ENCODE measurements at regions not wholly inside any gene's neighbourhood (a gene's known extent, or its start where the extent isn't known, plus 50 kb on each side); places are given as distances from the start of the nearest gene placed in this dataset.

DNA sequence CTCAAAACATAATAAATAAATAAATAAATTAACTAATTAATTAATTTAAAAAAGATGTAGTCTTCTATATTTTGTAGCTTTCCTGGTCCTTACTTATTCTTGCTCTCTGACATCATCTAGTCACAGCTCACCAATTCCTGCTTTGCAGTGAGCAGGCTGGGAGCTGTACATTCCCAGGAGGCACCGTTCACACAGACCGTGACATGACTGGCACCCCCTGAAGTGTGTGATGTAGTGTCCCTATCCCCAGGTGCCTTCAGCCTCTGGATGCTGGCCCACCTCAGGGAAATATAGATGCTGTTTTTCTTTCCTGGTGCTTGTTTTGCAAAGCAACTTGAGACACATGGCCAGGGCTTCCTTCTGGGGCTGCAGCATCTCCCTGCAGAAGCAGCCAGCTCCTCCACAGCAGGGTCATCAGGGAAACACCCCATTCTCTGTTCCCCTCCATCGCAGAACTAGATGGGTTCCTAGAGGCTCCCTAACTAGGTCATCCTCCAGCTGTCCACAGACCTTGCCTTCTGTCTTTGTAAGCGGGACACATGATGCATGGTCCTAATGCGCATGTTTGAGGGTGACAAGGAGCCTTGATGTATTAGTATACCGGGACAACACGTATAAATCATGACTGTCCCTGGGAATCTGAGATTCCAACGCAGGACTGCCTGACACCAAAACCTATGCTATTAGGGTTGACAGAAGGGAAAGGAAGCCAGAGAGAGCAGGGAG lies 76.4 kb downstream of the RHOB start:
- no peak for DNase-seq (ENCODE audit: low spot score)

DNA sequence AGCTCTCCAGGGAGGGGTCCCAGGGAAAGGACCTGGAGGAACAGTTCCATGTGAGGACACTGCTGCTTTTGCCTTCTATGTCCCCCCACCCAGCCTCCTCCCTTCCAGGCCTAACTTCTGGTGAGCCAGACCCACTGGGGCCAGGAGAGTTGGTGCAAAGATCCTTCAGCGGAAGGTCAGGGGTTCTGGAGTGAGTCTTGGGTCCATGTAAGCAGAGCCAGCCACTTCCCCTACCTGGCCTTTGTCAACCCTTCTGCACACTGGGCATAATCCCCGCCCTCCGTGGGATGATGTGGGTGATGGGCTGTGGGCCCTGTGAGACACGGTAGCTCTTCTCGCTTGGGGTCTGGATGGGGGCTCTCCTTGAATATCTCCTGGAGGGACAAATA lies 76.9 kb downstream of the RHOB start:
- no peak for DNase-seq (ENCODE audit: low spot score)

DNA sequence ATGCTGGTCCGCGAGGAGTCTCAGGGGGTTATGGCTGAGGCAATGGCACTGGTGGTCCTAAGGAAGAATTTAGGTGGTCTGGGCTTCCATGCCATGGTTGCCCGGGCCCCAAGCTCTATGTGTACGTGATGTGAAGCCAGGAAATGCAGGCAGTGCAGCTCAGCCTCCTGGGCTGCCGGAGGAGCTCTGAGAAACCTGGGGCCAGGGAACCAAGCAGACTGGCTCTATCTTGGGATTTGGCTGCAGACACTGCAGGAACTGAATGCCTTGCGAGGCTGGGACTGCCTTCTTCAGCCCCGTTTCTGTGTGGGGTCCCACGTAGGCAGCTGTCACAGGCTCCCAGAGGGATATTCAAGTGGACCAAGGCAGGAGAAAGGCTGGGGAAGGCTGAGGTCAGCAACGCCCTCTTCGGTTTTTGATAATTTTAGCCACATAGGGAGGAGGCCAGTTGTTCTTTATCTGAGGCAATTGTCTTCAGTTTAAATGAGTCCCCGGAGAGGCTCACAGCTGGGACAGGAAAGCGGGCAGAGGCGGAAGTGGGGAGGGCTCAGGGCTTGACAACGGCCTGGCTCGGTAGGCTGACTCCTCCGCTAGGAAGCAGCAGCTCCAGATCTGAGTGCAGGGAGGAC lies 77.7 kb downstream of the RHOB start:
- no peak for DNase-seq (ENCODE audit: low spot score)

DNA sequence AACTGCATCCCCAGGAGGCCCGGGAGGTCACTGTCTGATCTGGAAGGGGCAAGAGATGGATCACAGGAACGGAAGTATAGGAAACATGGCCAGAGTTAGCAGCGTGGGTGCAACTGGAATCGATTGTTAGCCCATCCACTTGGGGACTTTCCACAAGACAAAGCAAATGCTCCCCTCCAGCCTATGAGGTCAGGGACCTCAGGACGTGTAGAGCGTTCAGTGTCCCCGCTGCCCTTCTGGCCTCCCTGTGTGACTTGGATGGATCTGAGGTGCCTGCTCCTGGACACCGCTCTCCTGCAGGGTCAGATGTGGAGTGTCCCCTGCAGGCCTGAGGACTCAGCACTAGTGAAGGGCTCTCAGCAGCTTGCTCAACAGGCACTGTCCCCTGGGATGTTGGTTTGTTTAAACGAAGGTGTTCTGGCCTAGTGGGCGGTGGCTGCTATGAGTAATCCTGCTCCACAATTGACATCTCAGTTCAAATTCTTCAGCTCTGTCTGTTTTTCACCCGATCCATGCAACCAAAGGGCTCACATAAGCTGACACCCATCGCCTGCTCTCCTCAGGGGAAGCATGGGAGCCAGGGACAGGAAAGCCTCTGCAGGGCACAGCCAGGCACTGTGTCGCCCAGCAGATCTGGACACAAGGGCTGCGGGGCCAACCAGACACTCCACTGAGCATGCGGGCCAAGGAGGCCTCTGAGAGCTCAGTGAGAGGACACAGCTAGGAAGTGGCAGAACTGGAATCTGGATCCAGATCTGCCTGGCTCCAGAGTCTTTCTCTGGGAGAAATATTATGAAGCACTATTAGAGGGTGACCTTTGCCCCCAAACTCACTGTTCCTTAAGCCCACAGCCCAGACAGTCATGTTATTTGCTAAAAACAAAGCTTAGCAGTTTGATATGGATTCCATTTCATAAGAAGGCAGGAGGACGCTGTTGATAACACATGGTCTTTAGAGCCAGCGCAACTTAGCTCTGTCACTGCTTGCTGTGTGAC lies 78.5 kb downstream of the RHOB start:
- DNase-seq (ENCODE audit: low spot score), result peak; percentile 60

DNA sequence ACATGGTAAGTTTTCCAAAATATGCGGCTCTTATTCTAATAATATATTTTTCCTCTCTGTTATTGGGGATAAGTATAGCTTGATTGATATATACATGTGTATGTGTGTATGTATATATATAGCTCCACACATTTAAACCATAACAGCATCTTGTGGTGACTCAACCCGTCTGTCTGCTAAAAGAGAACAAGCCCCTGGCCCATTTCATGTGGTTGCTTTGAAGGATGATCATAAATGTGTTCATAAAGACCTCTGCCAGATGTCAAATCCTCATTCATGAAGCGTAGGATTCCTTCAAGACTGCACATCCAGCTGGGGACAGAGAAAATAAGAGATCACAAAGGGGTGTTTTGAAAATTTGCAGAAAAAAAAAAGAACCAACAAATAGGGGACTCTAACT lies 79.3 kb downstream of the RHOB start:
- DNase-seq (ENCODE audit: low spot score), result no peak

DNA sequence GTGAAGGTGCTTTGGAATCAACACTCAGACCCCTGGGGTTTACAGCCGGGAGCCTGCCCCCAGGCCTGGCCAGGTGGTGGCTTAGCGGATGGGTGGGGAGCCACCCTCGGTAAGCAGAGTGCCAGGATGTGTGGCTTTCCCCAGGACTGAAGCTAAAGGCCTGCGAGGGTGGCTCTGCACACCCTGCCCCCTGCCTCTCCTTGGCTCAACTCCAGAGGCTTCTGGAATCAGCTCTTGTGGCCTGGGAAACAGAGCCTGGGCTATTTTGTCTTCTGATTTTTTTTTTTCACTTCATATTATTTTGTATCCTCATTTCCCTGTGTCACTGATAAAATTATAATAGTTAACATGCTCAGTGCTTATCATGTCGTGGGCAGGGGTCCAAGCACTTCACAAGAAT lies 79.8 kb downstream of the RHOB start:
- DNase-seq (ENCODE audit: low spot score), result no peak

DNA sequence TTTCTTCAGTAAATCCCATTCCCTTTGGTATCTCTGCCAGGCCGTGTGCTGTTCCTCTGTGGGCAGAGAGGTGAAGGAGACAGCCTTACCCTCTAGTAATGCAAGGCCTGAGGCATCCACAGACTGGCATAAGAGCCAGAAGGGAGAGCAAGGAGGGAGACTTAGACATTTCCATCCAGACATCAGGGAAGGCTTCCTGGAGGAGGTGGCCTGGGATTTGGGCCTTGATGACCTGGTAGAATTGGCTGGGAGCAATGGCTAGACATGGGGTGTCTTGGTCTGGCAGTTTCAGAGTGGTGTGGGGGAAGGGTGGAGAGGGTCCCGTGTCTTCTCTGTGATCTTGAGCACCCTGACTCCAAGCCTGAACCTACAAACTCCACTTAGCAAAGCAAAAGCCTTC lies 81.8 kb downstream of the RHOB start:
- no peak for DNase-seq (ENCODE audit: low spot score)

DNA sequence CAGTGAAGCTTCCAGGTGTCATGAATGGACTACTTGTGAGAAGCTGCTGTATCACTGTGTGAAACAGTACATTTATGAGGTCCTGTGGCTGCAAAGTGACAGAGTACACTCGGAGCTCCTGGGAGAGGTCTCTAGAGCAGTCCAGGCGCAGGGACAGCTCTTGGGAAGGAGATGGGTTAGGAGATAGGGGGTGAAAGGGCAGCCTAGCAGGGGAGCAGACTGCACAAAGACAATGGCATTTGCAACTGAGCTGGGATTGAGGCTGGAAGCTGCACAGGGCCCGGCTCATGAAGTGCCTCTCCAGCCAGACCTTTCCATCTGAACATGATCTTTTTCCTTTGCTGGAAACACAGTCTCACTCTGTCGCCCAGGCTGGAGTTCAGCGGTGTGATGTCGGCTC lies 83.6 kb downstream of the RHOB start:
- no peak for DNase-seq (ENCODE audit: low spot score)

DNA sequence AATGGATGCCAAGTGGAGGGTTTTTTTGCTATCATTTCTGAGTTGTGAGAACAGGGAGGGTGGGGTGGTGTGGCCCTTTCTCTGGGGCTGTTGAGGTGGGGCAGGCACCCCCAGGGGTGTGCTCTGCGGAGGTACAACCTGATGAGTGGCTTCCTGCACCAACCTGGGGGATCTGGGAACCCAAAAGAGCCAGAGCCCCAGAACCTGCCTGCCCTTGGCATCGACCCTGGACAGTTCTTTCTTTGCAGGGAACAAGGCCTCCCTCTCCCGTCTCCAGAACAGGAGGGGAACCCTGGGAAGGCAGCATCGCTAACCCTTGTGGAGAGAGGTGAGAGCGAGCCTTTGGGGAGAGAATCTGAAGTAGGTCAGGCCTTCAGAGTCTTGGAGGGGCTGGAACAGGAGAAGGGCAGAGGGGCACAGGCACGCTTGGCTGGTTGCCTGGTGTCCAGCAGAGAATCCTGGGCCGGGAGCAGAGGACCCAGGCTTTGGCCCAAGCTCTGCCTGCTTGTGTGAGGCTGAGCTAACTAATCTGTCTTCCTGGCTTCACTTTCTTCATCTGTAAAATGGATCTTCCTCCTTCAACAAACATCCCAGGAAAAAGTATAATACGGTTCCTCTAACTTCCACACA lies 84.9 kb downstream of the RHOB start:
- DNase-seq (ENCODE audit: low spot score), result no peak

DNA sequence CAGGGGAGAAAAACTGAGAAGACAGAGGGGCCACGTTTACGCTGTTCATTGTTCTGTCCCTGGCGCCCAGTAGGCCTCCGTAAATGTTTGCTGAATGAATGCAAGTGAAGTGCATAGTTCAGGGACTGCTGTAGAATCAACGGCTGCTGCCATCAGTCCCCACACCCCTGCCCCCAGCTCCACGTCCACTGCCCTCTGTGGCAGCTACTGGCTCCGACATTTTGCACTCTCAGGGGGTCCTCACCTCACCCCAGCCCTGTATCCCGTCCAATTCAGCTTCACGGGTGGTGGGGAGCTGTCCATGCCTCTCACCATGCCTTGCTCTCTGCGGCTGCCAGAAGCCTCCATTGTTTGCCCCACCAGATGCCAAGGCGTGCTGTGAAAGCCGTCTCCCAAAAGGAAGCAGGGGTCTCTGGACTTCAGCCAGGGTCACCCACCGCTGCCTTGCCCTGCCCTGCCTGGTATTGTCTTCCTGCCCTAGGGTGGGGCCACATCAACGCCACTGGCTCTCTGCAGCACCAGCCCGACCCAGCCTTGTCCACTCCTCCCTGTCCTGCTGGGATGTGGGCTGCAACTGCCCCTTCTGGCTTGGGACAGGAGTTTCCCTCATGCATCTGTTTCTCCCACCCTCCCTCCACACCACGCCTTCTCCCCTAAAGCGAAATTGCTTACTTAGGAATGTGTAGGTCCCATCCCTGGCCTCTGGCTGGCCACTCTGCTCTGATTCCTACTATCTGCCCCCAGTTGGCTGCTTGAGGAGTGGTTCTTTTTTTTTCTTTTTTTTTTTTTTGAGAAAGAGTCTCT lies 86.0 kb downstream of the RHOB start:
- no peak for DNase-seq (ENCODE audit: low spot score)

DNA sequence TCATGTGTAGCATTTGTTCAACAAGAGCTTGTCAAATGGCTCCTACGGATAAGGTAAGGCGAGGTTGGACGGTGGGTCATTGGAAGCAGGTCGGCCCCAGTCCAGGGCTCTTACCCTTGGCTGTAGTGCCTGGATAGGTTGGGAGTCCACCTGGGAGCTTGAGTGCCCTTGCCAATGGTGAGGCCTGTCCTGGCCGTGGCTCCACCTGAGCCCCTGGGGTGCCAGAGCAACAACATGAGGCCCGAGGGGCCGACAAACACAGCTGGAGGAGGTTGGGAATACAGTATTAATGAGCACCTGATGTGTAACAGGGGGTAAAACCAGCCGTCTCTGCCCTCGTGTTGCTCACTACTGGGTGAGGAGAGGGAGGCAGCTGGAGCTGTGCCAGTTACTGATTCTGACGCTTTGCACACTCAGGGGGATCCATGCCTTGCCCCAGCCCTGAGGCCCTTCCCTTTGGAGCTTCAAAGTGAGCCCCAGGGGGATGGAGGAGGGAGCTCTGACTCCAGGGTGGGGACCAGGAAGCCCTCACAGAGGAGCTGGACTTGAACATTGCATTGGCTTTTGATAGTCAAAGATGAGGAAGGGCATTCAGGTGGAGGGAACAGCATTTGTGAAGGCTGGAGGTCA lies 87.2 kb downstream of the RHOB start:
- DNase-seq (ENCODE audit: low spot score), result no peak

DNA sequence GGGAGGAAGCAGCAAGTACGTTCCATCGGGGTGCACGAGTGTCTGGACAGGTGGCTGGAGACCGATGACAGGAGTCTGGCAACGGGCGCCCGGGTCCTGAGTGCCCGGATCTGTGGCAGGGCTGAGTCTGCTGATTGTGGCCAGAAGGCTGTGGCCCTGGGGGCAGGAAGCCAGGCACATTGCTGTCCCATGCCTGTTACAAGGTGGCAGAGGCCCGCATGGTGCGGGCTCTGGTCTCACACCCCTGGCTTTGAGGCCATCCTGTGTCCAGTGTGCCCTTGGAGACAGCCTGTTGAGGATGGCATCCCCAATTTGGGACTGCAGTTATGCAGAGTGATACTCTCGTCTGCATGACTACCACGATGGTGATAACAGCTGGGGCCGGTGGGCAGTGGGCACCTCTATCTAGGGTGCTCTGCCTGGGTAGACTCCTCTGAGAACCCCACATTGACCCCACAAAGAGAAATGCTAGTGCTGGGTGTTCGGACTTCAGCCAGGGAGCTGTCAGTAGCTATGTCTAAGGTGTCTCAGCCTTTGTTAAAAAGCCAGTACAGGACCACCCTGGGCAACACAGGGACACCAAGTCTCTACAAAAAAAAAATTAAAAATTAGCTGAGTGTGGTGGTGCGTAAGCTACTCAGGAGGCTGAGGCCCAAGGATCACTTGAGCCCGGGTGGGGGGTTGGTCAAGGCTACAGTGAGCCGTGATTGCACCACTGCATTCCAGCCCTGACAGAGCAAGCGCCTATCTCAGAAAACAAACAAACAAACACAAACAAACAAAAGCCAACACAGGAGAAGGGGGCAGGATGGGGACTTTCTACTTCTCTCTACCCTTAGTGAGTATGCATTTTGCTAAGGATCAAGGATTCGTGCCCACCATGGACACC lies 88.3 kb downstream of the RHOB start:
- no peak for DNase-seq (ENCODE audit: low spot score)

DNA sequence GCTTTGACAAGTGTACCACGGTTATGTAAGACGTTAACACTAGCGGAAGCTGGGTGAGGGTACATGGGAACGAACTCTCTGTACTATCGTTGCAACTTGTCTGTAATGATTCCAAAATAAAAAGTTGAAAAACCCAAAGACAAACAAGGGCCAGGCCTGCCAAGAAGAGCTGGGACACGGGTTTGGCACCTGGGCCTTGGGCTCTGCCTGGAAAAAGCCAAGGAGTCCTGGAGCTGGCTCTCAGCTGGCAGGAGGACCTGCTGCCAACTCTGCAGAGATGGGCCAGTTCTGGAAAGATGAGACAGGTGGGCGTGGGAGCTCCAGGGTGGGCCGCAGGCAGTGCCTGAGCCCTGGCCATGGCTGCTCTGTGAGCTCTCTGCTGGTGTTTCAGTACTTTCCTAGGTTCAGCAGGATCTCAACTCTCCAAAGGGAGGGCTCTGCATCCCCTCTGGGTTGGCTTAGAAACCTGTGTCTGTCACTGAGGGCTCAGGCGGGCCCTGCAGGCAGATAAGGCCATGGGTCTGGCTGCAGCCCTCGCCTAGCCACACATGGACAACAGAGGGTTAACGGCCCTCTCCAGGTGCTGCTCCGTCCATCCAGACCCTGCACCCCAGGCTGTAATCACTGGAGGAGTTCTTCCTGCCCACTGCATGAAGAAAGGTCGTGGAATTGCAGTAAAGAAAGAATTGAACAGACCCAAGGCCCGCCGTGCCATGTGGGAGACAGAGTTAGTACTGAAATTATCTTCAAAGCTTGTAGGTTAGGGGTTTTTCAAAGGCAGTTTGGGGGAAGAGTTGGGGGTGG lies 89.9 kb downstream of the RHOB start:
- no peak for DNase-seq (ENCODE audit: low spot score)

DNA sequence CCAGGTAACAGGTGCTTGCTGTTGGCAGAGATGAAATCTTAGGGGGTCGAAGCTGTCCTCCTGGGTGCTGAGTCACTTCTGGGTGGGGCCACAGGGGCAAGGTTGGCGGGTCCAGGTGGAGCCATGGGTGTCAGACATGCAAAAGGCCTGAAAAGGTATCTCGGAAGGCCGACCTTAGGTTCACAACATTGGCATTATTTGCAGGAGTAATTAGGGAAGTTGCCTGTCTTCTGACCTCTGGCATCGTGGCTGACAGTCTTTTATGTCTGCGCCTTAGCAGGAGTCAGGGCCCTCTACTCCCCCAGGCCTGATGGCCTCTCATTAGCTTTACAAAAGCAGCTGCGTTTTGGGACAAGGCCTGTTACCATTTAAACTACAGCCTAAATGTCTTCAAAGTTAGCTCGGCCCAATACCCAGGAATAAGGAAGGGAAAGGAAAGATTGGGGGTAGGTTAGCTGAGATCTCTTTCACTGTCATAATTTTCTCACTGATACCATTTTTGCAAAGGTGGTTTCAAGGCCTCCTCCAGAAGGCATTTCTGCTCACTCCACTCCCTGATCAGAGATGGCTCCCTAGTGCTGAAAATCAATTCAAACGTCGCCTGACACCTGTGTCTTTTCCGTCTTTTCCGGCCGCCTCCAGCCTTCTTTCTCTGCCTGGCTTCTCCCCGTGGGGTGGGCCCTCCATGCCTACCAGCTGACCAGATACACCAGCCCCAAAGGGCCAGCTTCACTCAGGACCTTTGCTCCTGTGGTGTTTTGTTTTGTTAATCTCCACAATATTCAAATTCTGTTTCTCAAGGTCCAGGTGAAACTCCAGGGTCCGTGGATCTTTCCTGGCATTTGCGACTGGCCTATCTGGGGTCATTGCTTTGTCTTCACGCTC lies 90.8 kb downstream of the RHOB start:
- DNase-seq (ENCODE audit: low spot score), result no peak

DNA sequence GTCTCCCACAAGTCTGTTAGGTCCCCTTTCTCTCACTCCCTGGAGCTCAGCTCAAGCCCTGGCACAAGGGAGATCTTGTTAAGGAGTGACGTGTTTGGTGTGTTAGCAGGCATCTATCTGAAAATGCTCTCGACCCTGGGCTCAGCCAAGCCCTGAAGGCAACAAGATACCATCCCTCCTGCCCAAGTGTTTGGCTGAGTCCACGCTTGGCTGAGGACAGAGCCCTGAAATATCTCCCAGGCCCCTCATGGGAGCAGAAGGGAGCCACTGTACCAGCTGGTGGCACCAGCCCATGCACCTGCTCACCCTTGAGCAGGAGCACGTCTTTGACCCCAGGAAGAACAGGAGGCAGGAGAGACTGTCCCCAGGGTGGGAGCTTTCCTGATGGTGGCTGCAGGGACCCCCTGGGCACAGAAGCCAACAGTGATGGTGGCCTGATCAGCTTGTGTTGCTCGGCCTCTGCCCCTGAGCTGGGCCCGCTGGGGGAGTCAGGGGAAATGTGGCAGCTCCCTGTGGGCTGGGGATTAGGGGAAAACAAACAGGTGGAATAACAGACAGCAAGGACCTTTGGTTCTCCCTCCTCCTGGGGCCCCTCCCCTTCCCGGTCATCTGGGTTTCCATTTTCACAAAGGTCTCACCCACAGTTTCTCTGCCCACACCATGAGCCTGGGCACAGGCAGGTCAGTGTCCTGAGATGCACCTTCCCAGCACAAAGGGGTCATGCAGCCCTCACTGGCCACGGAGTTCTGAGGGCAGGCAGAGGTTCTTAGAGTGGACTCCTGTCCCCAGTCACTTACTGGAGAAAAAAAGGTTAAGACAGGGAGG lies 91.6 kb downstream of the RHOB start:
- no peak for DNase-seq (ENCODE audit: low spot score)

DNA sequence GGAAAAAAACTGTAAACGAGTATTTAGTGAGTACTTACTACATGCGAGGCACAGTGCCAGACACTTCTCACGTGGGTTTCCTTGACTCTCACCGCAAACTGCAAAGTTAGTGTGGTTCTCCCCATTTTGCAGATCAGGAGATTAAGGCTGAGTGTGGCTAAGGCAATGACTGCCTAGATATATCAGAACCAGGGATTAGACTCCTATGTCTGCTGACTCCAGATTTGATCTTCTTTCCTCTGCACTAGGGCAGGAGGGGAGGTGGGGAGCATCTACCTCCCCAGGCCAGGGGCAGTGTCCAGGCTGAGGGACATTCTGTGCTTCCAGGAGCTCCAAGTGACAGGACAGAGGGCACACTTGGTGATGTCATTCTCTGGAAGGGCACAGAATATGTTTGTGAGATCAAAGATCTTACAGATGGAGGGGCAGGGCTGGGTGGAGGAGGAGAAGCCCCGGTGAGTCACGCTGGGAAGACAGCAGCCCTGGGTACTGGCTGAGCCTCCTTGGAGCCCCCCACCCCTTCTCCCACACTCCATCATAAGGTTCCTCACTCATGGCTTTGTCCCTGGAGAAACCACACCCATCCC lies 92.4 kb downstream of the RHOB start:
- DNase-seq (ENCODE audit: low spot score), result peak; percentile 33
